Neural progenitor cell (in vitro differentiated cells): ENCODE measurements at regions not wholly inside any gene's neighbourhood (a gene's known extent, or its start where the extent isn't known, plus 50 kb on each side); places are given as distances from the start of the nearest gene placed in this dataset.

Source experiments
- EZH2 ChIP-seq: fragments of 200-600 bp; sonication (generic); IDR thresholded peaks from 2 replicates; pipeline ENCODE4 v1.6.1; 2017; ENCODE audit warnings: antibody characterized with exemption, mild to moderate bottlenecking, moderate library complexity
- EZH2phosphoT487 ChIP-seq: fragments of 200-600 bp; sonication (generic); IDR thresholded peaks from 2 replicates; pipeline ENCODE4 v1.6.1; 2017; ENCODE audit warnings: antibody characterized with exemption
- TF ChIP-seq, protein P1 (sequence below): fragments of 200-600 bp; sonication (generic); IDR thresholded peaks from 2 replicates; pipeline ENCODE4 v1.5.1; 2017; ENCODE audit warnings: antibody characterized with exemption, mild to moderate bottlenecking

DNA sequence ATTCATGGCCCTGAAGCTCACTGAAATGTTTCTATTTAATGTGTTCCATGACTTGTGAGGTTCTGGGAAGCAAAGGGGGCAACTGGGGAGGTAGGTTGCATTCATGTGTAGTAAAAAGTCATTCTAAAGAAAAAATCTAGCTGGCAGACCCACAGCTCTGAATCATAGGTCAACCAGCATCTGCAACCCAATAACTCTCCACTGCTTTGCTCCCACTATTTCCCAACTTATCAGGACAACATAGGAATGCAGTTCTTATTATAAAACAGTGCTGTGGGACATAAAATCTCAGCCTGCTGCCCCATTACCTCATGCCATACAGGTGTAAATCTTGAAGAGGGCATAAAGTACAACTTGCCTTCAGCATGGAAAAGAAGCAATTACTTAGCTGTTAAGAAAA lies 576.1 kb upstream of the PTBP2 start:
- TF ChIP-seq, protein P1, sequence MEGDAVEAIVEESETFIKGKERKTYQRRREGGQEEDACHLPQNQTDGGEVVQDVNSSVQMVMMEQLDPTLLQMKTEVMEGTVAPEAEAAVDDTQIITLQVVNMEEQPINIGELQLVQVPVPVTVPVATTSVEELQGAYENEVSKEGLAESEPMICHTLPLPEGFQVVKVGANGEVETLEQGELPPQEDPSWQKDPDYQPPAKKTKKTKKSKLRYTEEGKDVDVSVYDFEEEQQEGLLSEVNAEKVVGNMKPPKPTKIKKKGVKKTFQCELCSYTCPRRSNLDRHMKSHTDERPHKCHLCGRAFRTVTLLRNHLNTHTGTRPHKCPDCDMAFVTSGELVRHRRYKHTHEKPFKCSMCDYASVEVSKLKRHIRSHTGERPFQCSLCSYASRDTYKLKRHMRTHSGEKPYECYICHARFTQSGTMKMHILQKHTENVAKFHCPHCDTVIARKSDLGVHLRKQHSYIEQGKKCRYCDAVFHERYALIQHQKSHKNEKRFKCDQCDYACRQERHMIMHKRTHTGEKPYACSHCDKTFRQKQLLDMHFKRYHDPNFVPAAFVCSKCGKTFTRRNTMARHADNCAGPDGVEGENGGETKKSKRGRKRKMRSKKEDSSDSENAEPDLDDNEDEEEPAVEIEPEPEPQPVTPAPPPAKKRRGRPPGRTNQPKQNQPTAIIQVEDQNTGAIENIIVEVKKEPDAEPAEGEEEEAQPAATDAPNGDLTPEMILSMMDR, result no peak
- no peak for TF ChIP-seq EZH2phosphoT487
- TF ChIP-seq EZH2, result no peak
